Astrocyte (in vitro differentiated cells and primary cell): ENCODE measurements at regions not wholly inside any gene's neighbourhood (a gene's known extent, or its start where the extent isn't known, plus 50 kb on each side); places are given as distances from the start of the nearest gene placed in this dataset.

Experiments
- DNase-seq: peaks from one replicate; pipeline ENCODE4 v3.0.0-alpha.2; 2010; ENCODE audit warnings: low read depth
- FAIRE-seq: peaks from 2 replicates; lab custom pipeline; 2011; peaks lifted over from hg19 to GRCh38; lab: Jason Lieb, UNC
- H2AFZ ChIP-seq: 2 replicates; pipeline ENCODE4 v1.6.0; 2012; ENCODE audit warnings: low read depth, low read length, inconsistent platforms
- H3K27ac ChIP-seq: 2 replicates; pipeline ENCODE4 v1.5.1; 2011; ENCODE audit warnings: low read depth, low read length, inconsistent platforms
- H3K27me3 ChIP-seq: 2 replicates; pipeline ENCODE4 v1.6.0; 2011; ENCODE audit warnings: low read length, inconsistent platforms; ENCODE audit not compliant: insufficient read depth
- H3K36me3 ChIP-seq: 2 replicates; pipeline ENCODE4 v1.5.1; 2011; ENCODE audit warnings: low read length, inconsistent platforms; ENCODE audit not compliant: insufficient read depth
- H3K4me1 ChIP-seq: 2 replicates; pipeline ENCODE4 v1.5.1; 2011; ENCODE audit warnings: low read length, inconsistent platforms; ENCODE audit not compliant: insufficient read depth
- H3K4me2 ChIP-seq: 2 replicates; pipeline ENCODE4 v1.6.0; 2012; ENCODE audit warnings: low read length, inconsistent platforms
- H3K4me3 ChIP-seq: 2 replicates; pipeline ENCODE4 v1.5.1; 2011; ENCODE audit warnings: low read depth, mild to moderate bottlenecking, low read length, inconsistent platforms; ENCODE audit not compliant: insufficient read depth
- H3K79me2 ChIP-seq: 2 replicates; pipeline ENCODE4 v1.6.0; 2012; ENCODE audit warnings: mild to moderate bottlenecking, low read length, inconsistent platforms; ENCODE audit not compliant: insufficient read depth
- H3K9ac ChIP-seq: 2 replicates; pipeline ENCODE4 v1.6.0; 2012; ENCODE audit warnings: mild to moderate bottlenecking, low read length, inconsistent platforms
- H3K9me3 ChIP-seq: 2 replicates; pipeline ENCODE4 v1.5.1; 2012; ENCODE audit warnings: low read depth, mild to moderate bottlenecking, low read length, inconsistent platforms; ENCODE audit not compliant: insufficient read depth
- H4K20me1 ChIP-seq: 2 replicates; pipeline ENCODE4 v1.6.0; 2012; ENCODE audit warnings: low read length, inconsistent platforms; ENCODE audit not compliant: insufficient read depth
- H3K27ac Mint-ChIP-seq: one replicate; pipeline ENCODE4 v1.8.0; 2021; ENCODE audit warnings: mild to moderate bottlenecking, mixed read lengths; ENCODE audit not compliant: unreplicated experiment
- H3K27me3 Mint-ChIP-seq: one replicate; pipeline ENCODE4 v1.8.0; 2021; ENCODE audit warnings: low read depth, mixed read lengths; ENCODE audit not compliant: unreplicated experiment
- H3K36me3 Mint-ChIP-seq: one replicate; pipeline ENCODE4 v1.8.0; 2021; ENCODE audit warnings: low read depth, mixed read lengths; ENCODE audit not compliant: unreplicated experiment
- H3K4me1 Mint-ChIP-seq: one replicate; pipeline ENCODE4 v1.8.0; 2021; ENCODE audit warnings: low read depth, mixed read lengths; ENCODE audit not compliant: unreplicated experiment
- H3K4me3 Mint-ChIP-seq: one replicate; pipeline ENCODE4 v1.8.0; 2021; ENCODE audit warnings: mild to moderate bottlenecking, moderate library complexity, mixed read lengths; ENCODE audit not compliant: unreplicated experiment
- H3K9me3 Mint-ChIP-seq: one replicate; pipeline ENCODE4 v1.8.0; 2021; ENCODE audit warnings: mild to moderate bottlenecking, mixed read lengths; ENCODE audit not compliant: unreplicated experiment
- CTCF ChIP-seq: IDR thresholded peaks from 2 replicates; pipeline ENCODE4 v1.5.1; 2011; ENCODE audit warnings: low read depth, mild to moderate bottlenecking, inconsistent platforms, low read length, moderate library complexity; ENCODE audit not compliant: insufficient read depth
- EZH2 ChIP-seq: IDR thresholded peaks from 2 replicates; pipeline ENCODE4 v1.6.1; 2012; ENCODE audit warnings: mild to moderate bottlenecking, low read length, inconsistent platforms; ENCODE audit not compliant: insufficient read depth

GRCh38 chr14:85112762-85113161 is 417.2 kb upstream of the FLRT2 start:
- no peak overlapping the region for H3K9ac ChIP-seq
- Mint-ChIP-seq H3K36me3 (peaks cover 3% of the 10 kb centered on the region), H3K4me1 (no peaks in the 10 kb centered on the region), H3K9me3 (peaks cover 16% of the 10 kb centered on the region), H3K27ac (no peak overlapping the region), H3K4me3 (no peak overlapping the region), H3K27me3 (no peaks in the 10 kb centered on the region)
- H3K79me2 ChIP-seq, result no peaks in the 10 kb centered on the region
- no peak overlapping the region for H3K4me3 ChIP-seq
- no peaks in the 10 kb centered on the region for H4K20me1 ChIP-seq
- TF ChIP-seq EZH2 (no peak), CTCF (no peak)
- no peak overlapping the region for H2AFZ ChIP-seq
- FAIRE-seq, result no peak
- H3K27me3 ChIP-seq, result no peaks in the 10 kb centered on the region
- H3K4me1 ChIP-seq, result no peaks in the 10 kb centered on the region
- no peak overlapping the region for H3K27ac ChIP-seq
- no peak for DNase-seq
- H3K9me3 ChIP-seq, result peaks cover 11% of the 10 kb centered on the region
- no peaks in the 10 kb centered on the region for H3K36me3 ChIP-seq
- no peak overlapping the region for H3K4me2 ChIP-seq

GRCh38 chr14:85115921-85116320 is 414.0 kb upstream of the FLRT2 start:
- no peak overlapping the region for H3K4me3 Mint-ChIP-seq
- H3K9me3 Mint-ChIP-seq, result peaks cover 18% of the 10 kb centered on the region
- no peak overlapping the region for H3K27ac ChIP-seq
- H3K27me3 Mint-ChIP-seq, result no peaks in the 10 kb centered on the region
- H2AFZ ChIP-seq, result no peak overlapping the region
- no peaks in the 10 kb centered on the region for H4K20me1 ChIP-seq
- no peak overlapping the region for H3K27ac Mint-ChIP-seq
- FAIRE-seq (no peak), DNase-seq (no peak)
- H3K4me3 ChIP-seq, result no peak overlapping the region
- no peaks in the 10 kb centered on the region for H3K79me2 ChIP-seq
- no peaks in the 10 kb centered on the region for H3K27me3 ChIP-seq
- peaks cover 8% of the 10 kb centered on the region for H3K9me3 ChIP-seq
- TF ChIP-seq CTCF (no peak), EZH2 (no peak)
- peaks cover 2% of the 10 kb centered on the region for H3K4me1 Mint-ChIP-seq
- H3K36me3 Mint-ChIP-seq, result peaks cover 3% of the 10 kb centered on the region
- no peak overlapping the region for H3K9ac ChIP-seq
- H3K4me2 ChIP-seq, result no peak overlapping the region
- no peaks in the 10 kb centered on the region for H3K4me1 ChIP-seq
- H3K36me3 ChIP-seq, result no peaks in the 10 kb centered on the region

- Histone ChIP-seq H3K27me3 (no peaks in the 10 kb centered on the region), H3K4me2 (no peak overlapping the region), H3K79me2 (no peaks in the 10 kb centered on the region), H3K9ac (no peak overlapping the region), H2AFZ (no peak overlapping the region), H3K27ac (no peak overlapping the region), H4K20me1 (no peaks in the 10 kb centered on the region), H3K4me1 (no peaks in the 10 kb centered on the region), H3K36me3 (no peaks in the 10 kb centered on the region), H3K9me3 (no peaks in the 10 kb centered on the region), H3K4me3 (no peak overlapping the region)
- Mint-ChIP-seq H3K36me3 (peaks cover under 1% of the 10 kb centered on the region), H3K27me3 (no peaks in the 10 kb centered on the region), H3K9me3 (peaks cover 7% of the 10 kb centered on the region), H3K4me3 (no peak overlapping the region), H3K4me1 (peaks cover 8% of the 10 kb centered on the region), H3K27ac (no peak overlapping the region)
- FAIRE-seq, result no peak
- DNase-seq, result no peak
- TF ChIP-seq CTCF (no peak), EZH2 (no peak)
These were observed 411.7 kb upstream of the FLRT2 start for GRCh38 chr14:85118274-85118673.
